ENCODE measurements at regions not wholly inside any gene's neighbourhood (a gene's known extent, or its start where the extent isn't known, plus 50 kb on each side); places are given as distances from the start of the nearest gene placed in this dataset.
"Not testable (repeated sequence)": the region's sequence is repeated elsewhere in the genome, so short reads cannot be mapped to it uniquely, and the experiment has no call there.

GRCh38 chr18:56284319-56284718, 354.1 kb downstream of the TXNL1 start:
- CTCF ChIA-PET = no interaction called here
- TF ChIP-seq CTCF (IDR thresholded peaks at IDR 0.05; ENCODE audit: insufficient read depth, low read depth, low read length) = no peak
- POLR2A ChIA-PET = no interaction called here
- H3K27me3 ChIP-seq (ENCODE audit: control insufficient read depth, insufficient read depth, low read length) = no peaks in the 10 kb centered on the region
- no peak overlapping the region for H3K4me3 ChIP-seq (ENCODE audit: low read depth, low read length)
- no peak for DNase-seq (ENCODE audit: low read depth)
- no peaks in the 10 kb centered on the region for H3K36me3 ChIP-seq (ENCODE audit: control insufficient read depth, insufficient read depth, low read length)

- POLR2A ChIA-PET = no interaction called here
- CTCF ChIA-PET = interaction anchor here (0.6 kb wide), 1 partner anchor 254 kb away, joined by 5 read pairs; no protein-coding TSS in a partner anchor
- Histone ChIP-seq H3K27me3 (ENCODE audit: control insufficient read depth, insufficient read depth, low read length) (no peaks in the 10 kb centered on the region), H3K4me3 (ENCODE audit: low read depth, low read length) (no peak overlapping the region), H3K36me3 (ENCODE audit: control insufficient read depth, insufficient read depth, low read length) (no peaks in the 10 kb centered on the region)
- TF ChIP-seq CTCF (IDR thresholded peaks at IDR 0.05; ENCODE audit: insufficient read depth, low read depth, low read length) = no peak
- no peak for DNase-seq (ENCODE audit: low read depth)
Observed at GRCh38 chr18:56283316-56283715, 355.1 kb downstream of the TXNL1 start.

- H3K4me3 ChIP-seq (ENCODE audit: low read depth, low read length) = no peak overlapping the region
- DNase-seq (ENCODE audit: low read depth) = no peak
- no peaks in the 10 kb centered on the region for H3K36me3 ChIP-seq (ENCODE audit: control insufficient read depth, insufficient read depth, low read length)
- CTCF ChIA-PET = interaction anchor here (0.6 kb wide), 1 partner anchor 255 kb away, joined by 5 read pairs; no protein-coding TSS in a partner anchor
- TF ChIP-seq CTCF (IDR thresholded peaks at IDR 0.05; ENCODE audit: insufficient read depth, low read depth, low read length) = no peak
- H3K27me3 ChIP-seq (ENCODE audit: control insufficient read depth, insufficient read depth, low read length) = no peaks in the 10 kb centered on the region
- POLR2A ChIA-PET = no interaction called here
Observed at GRCh38 chr18:56282234-56283104, 355.9 kb downstream of the TXNL1 start.

GRCh38 chr18:56279816-56280215, 358.6 kb downstream of the TXNL1 start:
- H3K4me3 ChIP-seq (ENCODE audit: low read depth, low read length); H3K27me3 ChIP-seq (ENCODE audit: control insufficient read depth, insufficient read depth, low read length); CTCF ChIA-PET; POLR2A ChIA-PET; H3K36me3 ChIP-seq (ENCODE audit: control insufficient read depth, insufficient read depth, low read length); DNase-seq (ENCODE audit: low read depth): not testable (repeated sequence)

GRCh38 chr18:56278421-56279003, 359.9 kb downstream of the TXNL1 start:
- POLR2A ChIA-PET = interaction anchor here (0.6 kb wide), 1 partner anchor 35 kb away, joined by 3 read pairs; no protein-coding TSS in a partner anchor

More at GRCh38 chr18:56278421-56279003, 359.9 kb downstream of the TXNL1 start:
- no peak for TF ChIP-seq CTCF (IDR thresholded peaks at IDR 0.05; ENCODE audit: insufficient read depth, low read depth, low read length)
- Histone ChIP-seq H3K36me3 (ENCODE audit: control insufficient read depth, insufficient read depth, low read length) (no peaks in the 10 kb centered on the region), H3K27me3 (ENCODE audit: control insufficient read depth, insufficient read depth, low read length) (no peaks in the 10 kb centered on the region), H3K4me3 (ENCODE audit: low read depth, low read length) (no peak overlapping the region)
- DNase-seq (ENCODE audit: low read depth) = no peak
- CTCF ChIA-PET = interaction anchor here (0.6 kb wide), 1 partner anchor 445 kb away, joined by 3 read pairs; no protein-coding TSS in a partner anchor
